GM10248 (cell line): ENCODE measurements at regions not wholly inside any gene's neighbourhood (a gene's known extent, or its start where the extent isn't known, plus 50 kb on each side); places are given as distances from the start of the nearest gene placed in this dataset.
A peak's percentile ranks its signal among the peaks of the same experiment; 100 is the strongest.

ENCODE experiments used
- CTCF ChIA-PET: fragments of 300-600 bp; sonication (Branson Sonifier 250); formaldehyde crosslinking; extraction: SDS; loops from one replicate; lab custom pipeline; 2021; ENCODE audit warnings: antibody characterized with exemption; lab: Yijun Ruan, JAX
- POLR2A ChIA-PET: fragments of 350-650 bp; sonication (Branson Sonifier 250); formaldehyde crosslinking; extraction: SDS; loops from one replicate; lab custom pipeline; 2020; ENCODE audit warnings: antibody characterized with exemption; lab: Yijun Ruan, JAX
- DNase-seq: peaks from one replicate; pipeline ENCODE4 v3.0.0; 2012; ENCODE audit errors: extremely low spot score
- CTCF ChIP-seq: IDR thresholded peaks from 2 replicates; pipeline ENCODE4 v1.5.1; 2012; ENCODE audit warnings: mild to moderate bottlenecking, low read depth; ENCODE audit errors: extremely low read depth, missing control alignments, control extremely low read depth

- peak; percentile 48 for TF ChIP-seq CTCF
- CTCF ChIA-PET: interaction anchor here (0.9 to 2.5 kb wide), 5 partner anchors 8 to 592 kb away, joined by 3 to 11 read pairs (median 4); no protein-coding TSS in a partner anchor
- POLR2A ChIA-PET: no interaction called here
- DNase-seq: peak; percentile 39
Observed at GRCh38 chr10:128268015-128268722, 141.9 kb upstream of the MKI67 start.

GRCh38 chr10:128274938-128275337 lies 148.7 kb upstream of the MKI67 start:
- no peak for DNase-seq
- CTCF ChIA-PET: interaction anchor here (1.1 kb wide), 1 partner anchor 11 kb away, joined by 6 read pairs; no protein-coding TSS in a partner anchor
- no peak for TF ChIP-seq CTCF
- POLR2A ChIA-PET: no interaction called here

- POLR2A ChIA-PET: no interaction called here
- no peak for DNase-seq
- CTCF ChIA-PET: interaction anchor here (0.6 to 1.1 kb wide), 4 partner anchors 12 to 404 kb away, joined by 3 to 6 read pairs (median 3); no protein-coding TSS in a partner anchor
- TF ChIP-seq CTCF: no peak
Observed at GRCh38 chr10:128275388-128276177, 149.4 kb upstream of the MKI67 start.

GRCh38 chr10:128277267-128277840 lies 151.1 kb upstream of the MKI67 start:
- CTCF ChIA-PET: interaction anchor here (2.0 kb wide), 1 partner anchor 10 kb away, joined by 5 read pairs; no protein-coding TSS in a partner anchor
- DNase-seq: no peak
- POLR2A ChIA-PET: no interaction called here
- no peak for TF ChIP-seq CTCF

- CTCF ChIA-PET: interaction anchor here (0.7 to 2.0 kb wide), 2 partner anchors 9 to 16 kb away, joined by 3 to 5 read pairs; no protein-coding TSS in a partner anchor
- TF ChIP-seq CTCF: no peak
- POLR2A ChIA-PET: no interaction called here
- DNase-seq: no peak
Observed at GRCh38 chr10:128278362-128278761, 152.1 kb upstream of the MKI67 start.

GRCh38 chr10:128280271-128280670 lies 154.0 kb upstream of the MKI67 start:
- POLR2A ChIA-PET: no interaction called here
- no peak for DNase-seq
- no peak for TF ChIP-seq CTCF
- CTCF ChIA-PET: no interaction called here
